ENCODE measurements at regions not wholly inside any gene's neighbourhood (a gene's known extent, or its start where the extent isn't known, plus 50 kb on each side); places are given as distances from the start of the nearest gene placed in this dataset.

- DNase-seq, result no peak
- Histone ChIP-seq H3K27me3 (ENCODE audit: control insufficient read depth, insufficient read depth, low read length) (no peaks in the 10 kb centered on the region), H3K36me3 (ENCODE audit: control insufficient read depth, insufficient read depth, low read length) (no peaks in the 10 kb centered on the region), H3K4me1 (ENCODE audit: control insufficient read depth, insufficient read depth, low read length) (no peaks in the 10 kb centered on the region), H3K27ac (ENCODE audit: low read length) (no peak overlapping the region), H3K4me3 (ENCODE audit: low read length) (no peak overlapping the region), H3K9me3 (ENCODE audit: control insufficient read depth, low read depth, low read length) (no peaks in the 10 kb centered on the region)
- whole genome bisulfite sequencing (ENCODE audit: insufficient coverage, low lambda C conversion rate), result no CpG with 5 or more reads among the region's 1 CpG
Observed at GRCh38 chrX:71000139-71000538, 68.0 kb downstream of the SNX12 start.

GRCh38 chrX:70998411-70999027 lies 67.6 kb upstream of the SLC7A3 start:
- H3K36me3 ChIP-seq (ENCODE audit: control insufficient read depth, insufficient read depth, low read length), result no peaks in the 10 kb centered on the region
- H3K4me1 ChIP-seq (ENCODE audit: control insufficient read depth, insufficient read depth, low read length), result no peaks in the 10 kb centered on the region
- H3K27ac ChIP-seq (ENCODE audit: low read length), result no peak overlapping the region
- DNase-seq, result peak; percentile 13 to 17
- no peak overlapping the region for H3K4me3 ChIP-seq (ENCODE audit: low read length)
- H3K27me3 ChIP-seq (ENCODE audit: control insufficient read depth, insufficient read depth, low read length), result no peaks in the 10 kb centered on the region
- H3K9me3 ChIP-seq (ENCODE audit: control insufficient read depth, low read depth, low read length), result no peaks in the 10 kb centered on the region
- 7% methylated on average over 2 of the region's 7 CpGs for WGBS (ENCODE audit: insufficient coverage, low lambda C conversion rate)

DNA sequence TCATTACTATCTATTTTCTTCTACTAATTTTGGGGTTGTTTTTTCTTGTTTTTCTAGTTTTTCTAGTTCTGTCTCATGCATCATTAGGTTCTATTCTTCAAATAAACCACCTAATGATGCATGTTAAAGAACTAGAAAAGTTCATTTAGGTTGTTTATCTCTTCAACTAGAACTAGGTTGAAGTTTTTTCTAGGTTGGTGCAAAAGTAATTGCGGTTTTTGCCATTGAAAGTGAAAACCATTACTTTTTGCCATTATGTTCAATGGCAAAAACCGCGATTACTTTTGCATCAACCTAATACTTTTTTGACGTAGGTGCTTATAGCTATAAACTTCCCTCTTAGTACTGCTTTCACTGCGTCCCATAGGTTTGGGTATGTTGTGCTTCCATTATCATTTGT lies 64.4 kb upstream of the SLC7A3 start:
- Histone ChIP-seq H3K27ac (ENCODE audit: low read length) (no peak overlapping the region), H3K4me3 (ENCODE audit: low read length) (no peak overlapping the region), H3K4me1 (ENCODE audit: control insufficient read depth, insufficient read depth, low read length) (no peaks in the 10 kb centered on the region), H3K9me3 (ENCODE audit: control insufficient read depth, low read depth, low read length) (no peaks in the 10 kb centered on the region), H3K36me3 (ENCODE audit: control insufficient read depth, insufficient read depth, low read length) (no peaks in the 10 kb centered on the region), H3K27me3 (ENCODE audit: control insufficient read depth, insufficient read depth, low read length) (no peaks in the 10 kb centered on the region)
- no CpG with 5 or more reads among the region's 5 CpGs for WGBS (ENCODE audit: insufficient coverage, low lambda C conversion rate)
- no peak for DNase-seq

DNA sequence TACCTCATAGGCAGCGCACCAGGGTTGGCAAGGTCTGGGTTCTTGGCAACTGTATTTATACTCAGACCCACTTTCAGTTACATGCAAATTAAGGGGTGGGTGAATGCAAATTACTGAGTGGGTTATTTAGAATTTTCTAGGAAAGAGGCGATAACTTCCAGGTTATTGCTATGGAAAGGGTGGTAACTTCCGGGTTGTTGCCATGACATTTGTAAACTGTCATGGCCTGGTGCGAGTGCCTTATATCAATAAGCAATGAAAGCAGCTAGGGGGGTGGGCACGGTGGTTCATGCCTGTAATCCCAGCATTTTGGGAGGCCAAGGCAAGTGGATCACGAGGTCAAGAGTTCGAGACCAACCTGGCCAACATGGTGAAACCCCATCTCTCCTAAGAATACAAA lies 57.5 kb upstream of the SLC7A3 start:
- Histone ChIP-seq H3K9me3 (ENCODE audit: control insufficient read depth, low read depth, low read length) (no peaks in the 10 kb centered on the region), H3K4me1 (ENCODE audit: control insufficient read depth, insufficient read depth, low read length) (no peaks in the 10 kb centered on the region), H3K4me3 (ENCODE audit: low read length) (no peak overlapping the region), H3K27me3 (ENCODE audit: control insufficient read depth, insufficient read depth, low read length) (no peaks in the 10 kb centered on the region), H3K36me3 (ENCODE audit: control insufficient read depth, insufficient read depth, low read length) (no peaks in the 10 kb centered on the region), H3K27ac (ENCODE audit: low read length) (no peak overlapping the region)
- DNase-seq, result no peak
- no CpG with 5 or more reads among the region's 7 CpGs for WGBS (ENCODE audit: insufficient coverage, low lambda C conversion rate)

Measured in large intestine (tissue), 3 donors.